Esophagus muscularis mucosa (tissue), 4 donors: ENCODE measurements at regions not wholly inside any gene's neighbourhood (a gene's known extent, or its start where the extent isn't known, plus 50 kb on each side); places are given as distances from the start of the nearest gene placed in this dataset.

ENCODE experiments used
- DNase-seq: peaks from one replicate; pipeline ENCODE4 v3.0.0-alpha.2; 2017; ENCODE audit errors: extremely low spot score
- H3K27ac ChIP-seq, 4 donors: fragments of 200-600 bp; sonication (generic); replicated peaks in 1 of 4; 1 replicate in 3 of 4; 2 replicates in 1 of 4; pipeline ENCODE4 v1.5.1; 2016 to 2019; ENCODE audit warnings: mild to moderate bottlenecking in 1 of 4
- H3K27me3 ChIP-seq, 4 donors: fragments of 200-600 bp; sonication (generic); one replicate each; pipeline versions ENCODE4 v1.5.1 to v1.6.0; 2016 to 2019
- H3K36me3 ChIP-seq, 4 donors: fragments of 200-600 bp; sonication (generic); one replicate each; pipeline ENCODE4 v1.5.1; 2016 to 2019
- H3K4me1 ChIP-seq, 4 donors: fragments of 200-600 bp; sonication (generic); one replicate each; pipeline ENCODE4 v1.5.1; 2016 to 2019
- H3K4me3 ChIP-seq, 4 donors: fragments of 200-600 bp; sonication (generic); 1 replicate in 2 of 4; 2 replicates in 2 of 4; pipeline ENCODE4 v1.5.1; 2016 to 2019; ENCODE audit warnings: mild to moderate bottlenecking in 4 of 4, moderate library complexity in 1 of 4
- H3K9me3 ChIP-seq, 4 donors: fragments of 200-600 bp; sonication (generic); 1 replicate in 3 of 4; 2 replicates in 1 of 4; pipeline ENCODE4 v1.5.1; 2016 to 2019
- CTCF ChIP-seq, 3 experiments: fragments of 200-600 bp in 2 of 3; fragments of 450-650 bp in 1 of 3; sonication (generic) in 2 of 3; IDR thresholded peaks; one replicate each; pipeline ENCODE4 v1.5.1; 2017 to 2019; ENCODE audit warnings: antibody characterized with exemption in 3 of 3, mild to moderate bottlenecking in 2 of 3, moderate library complexity in 1 of 3
- EP300 ChIP-seq: sonication (generic); formaldehyde crosslinking; IDR thresholded peaks from one replicate; pipeline ENCODE4 v1.6.1; 2017; ENCODE audit warnings: antibody characterized with exemption
- POLR2A ChIP-seq: fragments of 450-650 bp; IDR thresholded peaks from one replicate; pipeline ENCODE4 v1.6.1; 2017; ENCODE audit warnings: antibody characterized with exemption, moderate library complexity, mild to moderate bottlenecking, low read depth
- POLR2AphosphoS5 ChIP-seq, 2 donors: sonication (generic); formaldehyde crosslinking; IDR thresholded peaks; one replicate each; pipeline ENCODE4 v1.6.1; 2017; ENCODE audit warnings: antibody characterized with exemption in 2 of 2
- WGBS: methylation state at CpG from one replicate; pipeline ENCODE4 v1.1.5; 2018; 5-methylcytosine and 5-hydroxymethylcytosine counted together
- intact Hi-C: fragments of 100-400 bp; cut with DNase I; formaldehyde crosslinking; loops from one replicate; pipeline ENCODE4 v1.15.1; 2023

- no peaks in the 10 kb centered on the region for H3K4me1 ChIP-seq
- H3K36me3 ChIP-seq: no peaks in the 10 kb centered on the region
- TF ChIP-seq EP300 (no peak), POLR2AphosphoS5 (IDR thresholded peaks at IDR 0.05) (no peak), CTCF (IDR thresholded peaks at IDR 0.05) (no peak), POLR2A (no peak)
- no peak overlapping the region for H3K27ac ChIP-seq
- H3K9me3 ChIP-seq: no peaks in the 10 kb centered on the region
- H3K4me3 ChIP-seq: no peak overlapping the region
- no peaks in the 10 kb centered on the region for H3K27me3 ChIP-seq
- intact Hi-C loops: no loop called here
- no peak for DNase-seq
- 88% methylated on average over 9 of the region's 9 CpGs for WGBS
Measured at GRCh38 chr15:46676233-46677206, 1040.8 kb upstream of the SEMA6D start.

GRCh38 chr15:46677491-46677890 lies 1039.8 kb upstream of the SEMA6D start:
- TF ChIP-seq POLR2AphosphoS5 (IDR thresholded peaks at IDR 0.05) (no peak), POLR2A (no peak), CTCF (IDR thresholded peaks at IDR 0.05) (no peak), EP300 (no peak)
- no peak overlapping the region for H3K4me3 ChIP-seq
- H3K36me3 ChIP-seq: no peaks in the 10 kb centered on the region
- DNase-seq: no peak
- H3K9me3 ChIP-seq: no peaks in the 10 kb centered on the region
- intact Hi-C loops: no loop called here
- 82% methylated on average over 6 of the region's 6 CpGs for WGBS
- no peaks in the 10 kb centered on the region for H3K27me3 ChIP-seq
- no peaks in the 10 kb centered on the region for H3K4me1 ChIP-seq
- no peak overlapping the region for H3K27ac ChIP-seq

GRCh38 chr15:46681901-46682300 lies 1035.4 kb upstream of the SEMA6D start:
- DNase-seq: no peak
- 85% methylated on average over 1 of the region's 1 CpG for WGBS
- H3K4me3 ChIP-seq: no peak overlapping the region
- no peak for TF ChIP-seq POLR2A
- TF ChIP-seq EP300: no peak
- no peak for TF ChIP-seq CTCF (IDR thresholded peaks at IDR 0.05)
- no peaks in the 10 kb centered on the region for H3K9me3 ChIP-seq
- no peak overlapping the region for H3K27ac ChIP-seq
- H3K27me3 ChIP-seq: no peaks in the 10 kb centered on the region
- H3K4me1 ChIP-seq: no peaks in the 10 kb centered on the region
- intact Hi-C loops: no loop called here
- no peaks in the 10 kb centered on the region for H3K36me3 ChIP-seq

GRCh38 chr15:46682969-46683791 lies 1034.1 kb upstream of the SEMA6D start:
- no peak overlapping the region for H3K4me3 ChIP-seq
- intact Hi-C loops: no loop called here
- H3K36me3 ChIP-seq: no peaks in the 10 kb centered on the region
- no peaks in the 10 kb centered on the region for H3K4me1 ChIP-seq
- H3K27ac ChIP-seq: no peak overlapping the region
- TF ChIP-seq POLR2A (no peak), CTCF (IDR thresholded peaks at IDR 0.05) (no peak), EP300 (no peak), POLR2AphosphoS5 (IDR thresholded peaks at IDR 0.05) (no peak)
- no peaks in the 10 kb centered on the region for H3K9me3 ChIP-seq
- WGBS: 77% methylated on average over 5 of the region's 5 CpGs
- no peak for DNase-seq
- no peaks in the 10 kb centered on the region for H3K27me3 ChIP-seq
